ENCODE measurements at regions not wholly inside any gene's neighbourhood (a gene's known extent, or its start where the extent isn't known, plus 50 kb on each side); places are given as distances from the start of the nearest gene placed in this dataset.

- TF ChIP-seq FOXS1 (CRISPR knock-in tag; IDR thresholded peaks at IDR 0.05) (no peak), PBX3 (IDR thresholded peaks at IDR 0.05) (no peak), JUNB (IDR thresholded peaks at IDR 0.05) (no peak), FOSL2 (IDR thresholded peaks at IDR 0.05) (no peak), FOSL2 (CRISPR knock-in tag; IDR thresholded peaks at IDR 0.05) (no peak), SMC3 (IDR thresholded peaks at IDR 0.05) (no peak), ZC3H11A (IDR thresholded peaks at IDR 0.05) (no peak), JUN (IDR thresholded peaks at IDR 0.05) (no peak), MAZ (IDR thresholded peaks at IDR 0.05; ENCODE audit: borderline replicate concordance, low read depth, low read length) (no peak), BHLHE40 (IDR thresholded peaks at IDR 0.05; ENCODE audit: low read depth, low read length) (no peak)
- TF ChIP-seq, protein P1, sequence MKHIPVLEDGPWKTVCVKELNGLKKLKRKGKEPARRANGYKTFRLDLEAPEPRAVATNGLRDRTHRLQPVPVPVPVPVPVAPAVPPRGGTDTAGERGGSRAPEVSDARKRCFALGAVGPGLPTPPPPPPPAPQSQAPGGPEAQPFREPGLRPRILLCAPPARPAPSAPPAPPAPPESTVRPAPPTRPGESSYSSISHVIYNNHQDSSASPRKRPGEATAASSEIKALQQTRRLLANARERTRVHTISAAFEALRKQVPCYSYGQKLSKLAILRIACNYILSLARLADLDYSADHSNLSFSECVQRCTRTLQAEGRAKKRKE (CRISPR knock-in tag; IDR thresholded peaks at IDR 0.05; ENCODE audit: low read depth): no peak
- CTCF ChIA-PET: no interaction called here
- no peak overlapping the region for H3K27ac ChIP-seq
- H3K9me3 ChIP-seq: peaks cover 4% of the 10 kb centered on the region; the same call in 1 of the 3 replicates
- POLR2A ChIA-PET: no interaction called here
- no peak overlapping the region for H3K4me2 ChIP-seq
- FAIRE-seq (no peak), ATAC-seq (no peak), DNase-seq (ENCODE audit: low read depth in 1 of 2, low spot score in 1 of 2) (no peak)
- H3K4me3 ChIP-seq: no peak overlapping the region
- no peaks in the 10 kb centered on the region for H3K4me1 ChIP-seq
These were observed 178.3 kb downstream of the MRPS30 start for GRCh38 chr5:44987026-44987425.

- no peak for ATAC-seq
- DNase-seq (ENCODE audit: low read depth in 1 of 2, low spot score in 1 of 2): no peak
- WGBS (ENCODE audit: missing lambda C conversion rate): 0% methylated on average over 2 of the region's 2 CpGs
- Histone ChIP-seq H3K4me3 (no peak overlapping the region), H3K4me1 (no peaks in the 10 kb centered on the region), H3K4me2 (no peak overlapping the region), H3K27ac (no peak overlapping the region), H3K9me3 (no peaks in the 10 kb centered on the region)
- FAIRE-seq: no peak
- CTCF ChIA-PET: interaction anchor here (0.9 kb wide), 1 partner anchor 1360 kb away, joined by 4 read pairs; no protein-coding TSS in a partner anchor
- POLR2A ChIA-PET: no interaction called here
- TF ChIP-seq, protein P2, sequence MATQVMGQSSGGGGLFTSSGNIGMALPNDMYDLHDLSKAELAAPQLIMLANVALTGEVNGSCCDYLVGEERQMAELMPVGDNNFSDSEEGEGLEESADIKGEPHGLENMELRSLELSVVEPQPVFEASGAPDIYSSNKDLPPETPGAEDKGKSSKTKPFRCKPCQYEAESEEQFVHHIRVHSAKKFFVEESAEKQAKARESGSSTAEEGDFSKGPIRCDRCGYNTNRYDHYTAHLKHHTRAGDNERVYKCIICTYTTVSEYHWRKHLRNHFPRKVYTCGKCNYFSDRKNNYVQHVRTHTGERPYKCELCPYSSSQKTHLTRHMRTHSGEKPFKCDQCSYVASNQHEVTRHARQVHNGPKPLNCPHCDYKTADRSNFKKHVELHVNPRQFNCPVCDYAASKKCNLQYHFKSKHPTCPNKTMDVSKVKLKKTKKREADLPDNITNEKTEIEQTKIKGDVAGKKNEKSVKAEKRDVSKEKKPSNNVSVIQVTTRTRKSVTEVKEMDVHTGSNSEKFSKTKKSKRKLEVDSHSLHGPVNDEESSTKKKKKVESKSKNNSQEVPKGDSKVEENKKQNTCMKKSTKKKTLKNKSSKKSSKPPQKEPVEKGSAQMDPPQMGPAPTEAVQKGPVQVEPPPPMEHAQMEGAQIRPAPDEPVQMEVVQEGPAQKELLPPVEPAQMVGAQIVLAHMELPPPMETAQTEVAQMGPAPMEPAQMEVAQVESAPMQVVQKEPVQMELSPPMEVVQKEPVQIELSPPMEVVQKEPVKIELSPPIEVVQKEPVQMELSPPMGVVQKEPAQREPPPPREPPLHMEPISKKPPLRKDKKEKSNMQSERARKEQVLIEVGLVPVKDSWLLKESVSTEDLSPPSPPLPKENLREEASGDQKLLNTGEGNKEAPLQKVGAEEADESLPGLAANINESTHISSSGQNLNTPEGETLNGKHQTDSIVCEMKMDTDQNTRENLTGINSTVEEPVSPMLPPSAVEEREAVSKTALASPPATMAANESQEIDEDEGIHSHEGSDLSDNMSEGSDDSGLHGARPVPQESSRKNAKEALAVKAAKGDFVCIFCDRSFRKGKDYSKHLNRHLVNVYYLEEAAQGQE (IDR thresholded peaks at IDR 0.05): no peak
- TF ChIP-seq MYC (IDR thresholded peaks at IDR 0.05; ENCODE audit: borderline replicate concordance, low read length) (no peak), HOXA7 (CRISPR knock-in tag; IDR thresholded peaks at IDR 0.05) (no peak), CHD2 (IDR thresholded peaks at IDR 0.05; ENCODE audit: low read length, partially characterized antibody) (no peak)
These were observed 182.9 kb downstream of the MRPS30 start for GRCh38 chr5:44991693-44992092.

DNA sequence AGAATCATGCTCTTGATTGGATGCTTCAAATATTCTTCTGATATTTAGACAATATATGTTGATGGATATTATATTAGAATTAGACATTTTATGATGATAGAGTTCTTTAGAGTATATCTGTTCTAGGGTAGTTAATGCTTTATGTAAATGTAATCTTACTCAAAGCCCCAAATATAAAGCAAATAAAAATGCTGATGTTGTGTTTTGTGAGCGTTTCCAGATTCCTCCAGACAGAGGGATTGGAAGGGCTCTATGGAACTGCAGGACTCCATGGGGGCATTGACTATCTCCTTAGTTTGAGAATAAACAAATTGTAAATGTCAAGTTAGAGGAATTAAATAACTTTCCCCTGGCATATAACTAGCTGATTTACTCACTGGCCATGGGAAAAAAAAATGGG is 184.5 kb downstream of the MRPS30 start:
- FAIRE-seq: no peak
- CTCF ChIA-PET: interaction anchor here (0.7 kb wide), 1 partner anchor 30 kb away, joined by 4 read pairs; no protein-coding TSS in a partner anchor

More for the DNA sequence above, 184.5 kb downstream of the MRPS30 start:
- H3K4me2 ChIP-seq: no peak overlapping the region
- WGBS (ENCODE audit: missing lambda C conversion rate): 0% methylated on average over 1 of the region's 1 CpG
- POLR2A ChIA-PET: no interaction called here
- H3K4me3 ChIP-seq: no peak overlapping the region
- TF ChIP-seq MYC (IDR thresholded peaks at IDR 0.05; ENCODE audit: borderline replicate concordance, low read length) (no peak), NFE2L2 (conservative IDR thresholded peaks at IDR 0.05; ENCODE audit: low read length) (no peak), FOSL2 (IDR thresholded peaks at IDR 0.05) (no peak), FOSL2 (CRISPR knock-in tag; IDR thresholded peaks at IDR 0.05) (no peak), MAFK (IDR thresholded peaks at IDR 0.05; ENCODE audit: partially characterized antibody) (peak; percentile 66), E2F6 (IDR thresholded peaks at IDR 0.05; ENCODE audit: borderline replicate concordance, low read depth) (no peak)
- no peak for DNase-seq (ENCODE audit: low read depth in 1 of 2, low spot score in 1 of 2)
- no peak for ATAC-seq
- H3K27ac ChIP-seq: no peak overlapping the region
- no peaks in the 10 kb centered on the region for H3K4me1 ChIP-seq
- no peaks in the 10 kb centered on the region for H3K9me3 ChIP-seq
